Mammary epithelial cell (primary cell): ENCODE measurements at regions not wholly inside any gene's neighbourhood (a gene's known extent, or its start where the extent isn't known, plus 50 kb on each side); places are given as distances from the start of the nearest gene placed in this dataset.

Experiments used
- CTCF ChIP-seq, 2 donors: IDR thresholded peaks in 1 of 2; conservative IDR thresholded peaks in 1 of 2; 2 replicates each; pipeline ENCODE4 v1.5.1; 2011 to 2012; ENCODE audit warnings: inconsistent platforms in 2 of 2, low read length in 2 of 2, mild to moderate bottlenecking in 2 of 2, control low read depth in 1 of 2, low read depth in 1 of 2; ENCODE audit not compliant: insufficient read depth in 1 of 2; ENCODE audit errors: extremely low read depth in 1 of 2
- EZH2 ChIP-seq: IDR thresholded peaks from 2 replicates; pipeline ENCODE4 v1.6.1; 2012; ENCODE audit warnings: low read length, inconsistent platforms, borderline replicate concordance

DNA sequence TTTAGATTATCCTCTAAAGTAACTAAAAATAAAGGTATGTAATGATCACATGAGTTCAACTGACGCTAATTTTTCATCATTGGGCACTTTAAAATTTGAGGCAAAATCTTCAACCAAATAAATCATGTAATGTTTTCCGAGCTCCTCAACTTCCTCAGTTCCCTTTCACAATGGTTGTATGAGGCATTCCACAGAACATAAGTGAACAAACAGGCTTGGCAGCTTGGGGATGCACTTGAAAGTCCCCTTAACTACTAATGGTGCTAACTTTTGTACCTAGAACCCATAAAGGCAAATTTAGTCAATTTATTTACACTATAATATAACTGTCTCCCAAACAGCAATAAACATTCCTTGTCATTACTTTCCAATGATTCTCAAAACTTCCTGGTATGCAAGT lies 1137.9 kb downstream of the ROBO2 start:
- no peak for TF ChIP-seq CTCF (conservative IDR thresholded peaks at IDR 0.05 in 1 of 2, IDR thresholded peaks at IDR 0.05 in 1 of 2; ENCODE audit: extremely low read depth in 1 of 2, insufficient read depth in 1 of 2, low read depth in 1 of 2, low read length in 2 of 2)
- no peak for TF ChIP-seq EZH2
